HUES64 (cell line): ENCODE measurements at regions not wholly inside any gene's neighbourhood (a gene's known extent, or its start where the extent isn't known, plus 50 kb on each side); places are given as distances from the start of the nearest gene placed in this dataset.

ENCODE experiments used
- H3K27ac ChIP-seq: 2 replicates; pipeline ENCODE4 v1.7.0; 2013; ENCODE audit warnings: low read depth, low read length, inconsistent platforms
- H3K27me3 ChIP-seq: 2 replicates; pipeline ENCODE4 v1.6.1; 2013; ENCODE audit warnings: mild to moderate bottlenecking, low read length; ENCODE audit not compliant: insufficient read depth
- H3K36me3 ChIP-seq: 2 replicates; pipeline ENCODE4 v1.6.1; 2013; ENCODE audit warnings: mild to moderate bottlenecking, low read length; ENCODE audit not compliant: insufficient read depth
- H3K4me1 ChIP-seq: 2 replicates; pipeline ENCODE4 v1.6.1; 2013; ENCODE audit warnings: mild to moderate bottlenecking, low read length, moderate library complexity; ENCODE audit not compliant: insufficient read depth
- H3K4me3 ChIP-seq: 2 replicates; pipeline ENCODE4 v1.5.1; 2013; ENCODE audit warnings: mild to moderate bottlenecking, low read length, moderate library complexity
- H3K9ac ChIP-seq: 2 replicates; pipeline ENCODE4 v1.6.1; 2013; ENCODE audit warnings: mild to moderate bottlenecking, low read depth, low read length
- H3K9me3 ChIP-seq: 2 replicates; pipeline ENCODE4 v1.6.1; 2013; ENCODE audit warnings: low read depth, low read length; ENCODE audit not compliant: insufficient read depth
- WGBS: fragments of 150-250, 120-280 bp; methylation state at CpG from one replicate; pipeline ENCODE4 v1.1.7; 2013; ENCODE audit warnings: missing lambda C conversion rate; 5-methylcytosine and 5-hydroxymethylcytosine counted together

DNA sequence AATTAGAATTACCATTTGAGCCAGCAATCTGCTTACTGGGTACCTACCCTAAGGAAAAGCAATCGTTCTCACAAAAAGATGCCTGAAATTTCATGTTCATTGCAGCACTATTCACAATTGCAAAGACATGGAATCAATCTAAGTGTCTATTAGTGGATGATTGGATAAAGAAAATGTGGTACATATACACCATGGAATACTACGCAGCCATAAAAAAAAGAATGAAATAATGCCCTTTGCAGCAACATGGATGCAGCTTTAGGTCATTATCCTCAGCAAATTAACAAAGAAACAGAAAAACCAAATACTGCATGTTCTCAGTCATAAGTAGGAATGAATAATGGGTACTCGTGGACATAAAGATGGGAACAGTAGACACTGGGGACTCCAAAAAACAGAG is 89.8 kb upstream of the MAP1LC3B2 start:
- Histone ChIP-seq H3K36me3 (no peaks in the 10 kb centered on the region), H3K27ac (no peak overlapping the region), H3K9me3 (no peaks in the 10 kb centered on the region), H3K4me1 (no peaks in the 10 kb centered on the region), H3K4me3 (no peak overlapping the region), H3K27me3 (no peaks in the 10 kb centered on the region), H3K9ac (no peak overlapping the region)
- 96% methylated on average over 3 of the region's 3 CpGs for WGBS

- no peak overlapping the region for H3K9ac ChIP-seq
- no peak overlapping the region for H3K27ac ChIP-seq
- no peaks in the 10 kb centered on the region for H3K36me3 ChIP-seq
- H3K9me3 ChIP-seq: peaks cover 8% of the 10 kb centered on the region; the same call in 1 of the 2 replicates
- no peaks in the 10 kb centered on the region for H3K4me1 ChIP-seq
- WGBS: 84% methylated on average over 4 of the region's 5 CpGs
- H3K4me3 ChIP-seq: no peak overlapping the region
- no peaks in the 10 kb centered on the region for H3K27me3 ChIP-seq
These were observed 87.6 kb upstream of the MAP1LC3B2 start for GRCh38 chr12:116471544-116471943.

GRCh38 chr12:116472193-116472592 is 87.0 kb upstream of the MAP1LC3B2 start:
- no peaks in the 10 kb centered on the region for H3K36me3 ChIP-seq
- no peaks in the 10 kb centered on the region for H3K4me1 ChIP-seq
- H3K27ac ChIP-seq: no peak overlapping the region
- peaks cover 14% of the 10 kb centered on the region; the same call in 1 of the 2 replicates for H3K9me3 ChIP-seq
- H3K9ac ChIP-seq: no peak overlapping the region
- WGBS: 87% methylated on average over 4 of the region's 4 CpGs
- H3K4me3 ChIP-seq: no peak overlapping the region
- H3K27me3 ChIP-seq: no peaks in the 10 kb centered on the region

GRCh38 chr12:116473416-116473815 is 85.8 kb upstream of the MAP1LC3B2 start:
- Histone ChIP-seq H3K27ac (no peak overlapping the region), H3K4me3 (no peak overlapping the region), H3K36me3 (no peaks in the 10 kb centered on the region), H3K4me1 (no peaks in the 10 kb centered on the region), H3K9ac (no peak overlapping the region), H3K9me3 (peaks cover 20% of the 10 kb centered on the region; the same call in 1 of the 2 replicates), H3K27me3 (no peaks in the 10 kb centered on the region)
- 96% methylated on average over 1 of the region's 1 CpG for WGBS

DNA sequence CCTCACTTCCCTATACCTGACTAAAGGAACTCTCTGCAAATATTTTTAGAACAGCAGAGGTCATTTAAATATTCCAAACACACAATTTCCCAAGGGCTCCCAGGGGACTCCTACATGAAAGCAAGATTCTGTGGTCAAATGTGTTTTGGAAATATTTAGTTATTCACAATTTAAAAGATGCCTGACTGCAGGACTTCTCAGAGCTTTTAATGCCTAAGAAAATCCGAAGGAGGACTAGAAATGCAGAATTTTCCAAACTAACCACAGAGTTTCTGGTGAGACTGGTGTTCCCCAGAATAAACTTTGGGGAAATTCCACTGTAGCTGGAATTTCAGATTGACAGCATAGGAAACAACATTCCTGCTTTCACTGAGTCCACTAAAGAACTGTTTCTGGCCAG is 84.8 kb upstream of the MAP1LC3B2 start:
- H3K27ac ChIP-seq: no peak overlapping the region
- no peak overlapping the region for H3K4me3 ChIP-seq
- H3K9me3 ChIP-seq: peaks cover 20% of the 10 kb centered on the region; the same call in 1 of the 2 replicates
- 100% methylated on average over 1 of the region's 1 CpG for WGBS
- H3K4me1 ChIP-seq: no peaks in the 10 kb centered on the region
- no peaks in the 10 kb centered on the region for H3K36me3 ChIP-seq
- no peak overlapping the region for H3K9ac ChIP-seq
- H3K27me3 ChIP-seq: no peaks in the 10 kb centered on the region

DNA sequence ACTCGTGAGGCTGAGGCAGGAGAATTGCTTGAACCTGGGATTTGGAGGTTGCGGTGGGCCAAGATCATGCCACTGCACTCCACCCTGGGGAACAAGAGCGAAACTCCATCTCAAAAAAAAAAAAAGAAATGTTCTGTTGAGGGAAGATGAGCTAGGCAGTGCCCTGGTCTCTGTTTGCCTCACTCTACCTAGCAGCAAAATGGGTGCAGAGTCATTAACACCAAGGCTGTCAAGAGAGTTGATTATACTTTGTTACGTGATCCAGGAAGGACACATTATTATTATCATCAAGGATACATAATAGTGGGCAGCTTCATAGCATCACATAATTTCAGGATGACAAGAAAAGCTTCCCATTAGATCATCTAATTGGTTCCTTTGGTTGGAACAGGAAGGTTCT is 84.3 kb upstream of the MAP1LC3B2 start:
- no peaks in the 10 kb centered on the region for H3K4me1 ChIP-seq
- no peak overlapping the region for H3K4me3 ChIP-seq
- 92% methylated on average over 3 of the region's 4 CpGs for WGBS
- no peak overlapping the region for H3K27ac ChIP-seq
- H3K27me3 ChIP-seq: no peaks in the 10 kb centered on the region
- no peak overlapping the region for H3K9ac ChIP-seq
- no peaks in the 10 kb centered on the region for H3K36me3 ChIP-seq
- peaks cover 20% of the 10 kb centered on the region; the same call in 1 of the 2 replicates for H3K9me3 ChIP-seq

DNA sequence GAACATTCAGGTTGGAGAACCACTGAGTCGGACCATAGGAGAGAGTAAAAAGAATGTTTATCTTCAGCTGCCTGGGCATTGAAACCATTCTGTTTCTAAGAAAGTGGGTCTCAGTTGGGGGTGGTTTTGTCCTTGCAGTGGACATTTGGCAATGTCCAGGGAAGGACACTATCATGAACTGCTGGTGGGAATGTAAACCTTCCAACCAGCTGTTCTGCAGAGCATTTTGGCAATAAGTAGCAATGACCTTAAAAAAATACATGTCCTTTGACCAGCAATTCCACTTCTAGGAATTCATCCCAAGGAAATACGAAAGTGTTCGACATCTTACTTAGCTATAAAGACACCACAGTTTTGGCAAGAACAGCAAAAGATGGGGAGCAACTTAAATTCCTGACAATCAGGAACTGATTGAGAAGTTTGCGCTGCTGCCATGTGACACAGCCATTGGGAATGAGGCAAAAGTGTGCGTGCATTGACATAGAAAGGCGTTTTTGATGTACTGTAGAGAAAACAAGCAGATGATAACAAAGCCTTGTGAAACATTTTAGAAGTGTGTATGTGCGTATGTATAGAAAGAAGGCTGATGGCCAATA is 82.9 kb upstream of the MAP1LC3B2 start:
- Histone ChIP-seq H3K36me3 (no peaks in the 10 kb centered on the region), H3K27ac (no peak overlapping the region), H3K9me3 (peaks cover 20% of the 10 kb centered on the region; the same call in 1 of the 2 replicates), H3K27me3 (no peaks in the 10 kb centered on the region), H3K4me3 (no peak overlapping the region), H3K9ac (no peak overlapping the region), H3K4me1 (no peaks in the 10 kb centered on the region)
- WGBS: 96% methylated on average over 7 of the region's 7 CpGs

- Histone ChIP-seq H3K4me1 (no peaks in the 10 kb centered on the region), H3K27ac (no peak overlapping the region), H3K4me3 (no peak overlapping the region), H3K9ac (no peak overlapping the region), H3K36me3 (no peaks in the 10 kb centered on the region), H3K9me3 (peaks cover 20% of the 10 kb centered on the region; the same call in 1 of the 2 replicates), H3K27me3 (no peaks in the 10 kb centered on the region)
- WGBS: 88% methylated on average over 6 of the region's 6 CpGs
These were observed 80.9 kb upstream of the MAP1LC3B2 start for GRCh38 chr12:116478243-116478773.

DNA sequence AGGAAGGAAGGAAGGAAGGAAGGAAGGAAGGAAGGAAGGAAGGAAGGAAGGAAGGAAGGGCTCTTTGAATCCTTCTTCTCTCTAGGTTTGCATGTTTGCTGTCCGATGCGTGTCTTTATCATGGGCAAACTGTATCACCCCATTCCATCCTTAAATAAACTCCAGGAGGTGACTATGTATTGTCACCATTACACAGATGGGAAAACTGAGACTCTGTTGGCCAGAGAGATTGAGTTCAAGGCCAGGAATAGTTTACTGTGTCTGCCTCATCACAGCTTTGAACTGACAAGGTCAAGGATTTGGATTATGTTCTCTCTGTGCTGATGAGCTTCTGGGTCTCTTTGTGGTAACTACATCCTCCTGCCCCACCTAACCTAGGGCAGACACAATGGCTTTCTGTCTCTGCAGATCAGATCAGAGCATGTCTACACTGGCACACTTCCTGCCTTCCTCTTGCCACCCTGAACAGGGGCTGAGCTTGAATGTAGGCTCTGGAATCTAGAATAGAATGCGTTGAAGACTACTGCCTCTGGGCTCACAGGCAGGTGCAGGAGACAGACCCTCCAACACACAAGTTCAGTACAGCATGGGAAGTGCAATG is 78.9 kb upstream of the MAP1LC3B2 start:
- no peaks in the 10 kb centered on the region for H3K27me3 ChIP-seq
- no peaks in the 10 kb centered on the region for H3K4me1 ChIP-seq
- no peak overlapping the region for H3K27ac ChIP-seq
- H3K9ac ChIP-seq: no peak overlapping the region
- no peaks in the 10 kb centered on the region for H3K36me3 ChIP-seq
- WGBS: 98% methylated on average over 3 of the region's 3 CpGs
- H3K9me3 ChIP-seq: peaks cover 20% of the 10 kb centered on the region; the same call in 1 of the 2 replicates
- H3K4me3 ChIP-seq: no peak overlapping the region

GRCh38 chr12:116481726-116482125 is 77.5 kb upstream of the MAP1LC3B2 start:
- no peaks in the 10 kb centered on the region for H3K4me1 ChIP-seq
- H3K27me3 ChIP-seq: no peaks in the 10 kb centered on the region
- WGBS: 92% methylated on average over 8 of the region's 9 CpGs
- H3K9ac ChIP-seq: no peak overlapping the region
- H3K27ac ChIP-seq: no peak overlapping the region
- no peak overlapping the region for H3K4me3 ChIP-seq
- no peaks in the 10 kb centered on the region for H3K36me3 ChIP-seq
- peaks cover 10% of the 10 kb centered on the region; the same call in 1 of the 2 replicates for H3K9me3 ChIP-seq

- no peak overlapping the region for H3K27ac ChIP-seq
- 92% methylated on average over 20 of the region's 20 CpGs for WGBS
- no peaks in the 10 kb centered on the region for H3K4me1 ChIP-seq
These were observed 77.0 kb upstream of the MAP1LC3B2 start for GRCh38 chr12:116482179-116482578.

More at GRCh38 chr12:116482179-116482578, 77.0 kb upstream of the MAP1LC3B2 start:
- peaks cover 8% of the 10 kb centered on the region; the same call in 1 of the 2 replicates for H3K9me3 ChIP-seq
- no peaks in the 10 kb centered on the region for H3K27me3 ChIP-seq
- no peak overlapping the region for H3K9ac ChIP-seq
- no peaks in the 10 kb centered on the region for H3K36me3 ChIP-seq
- no peak overlapping the region for H3K4me3 ChIP-seq
